A549 (cell line): ENCODE measurements at regions not wholly inside any gene's neighbourhood (a gene's known extent, or its start where the extent isn't known, plus 50 kb on each side); places are given as distances from the start of the nearest gene placed in this dataset.

Source experiments
- ATAC-seq, 2 experiments: fragments of 200-7000 bp in 1 of 2; fragments of >200 bp in 1 of 2; cut with Nextera tagmentation in 1 of 2; cut with Tn5 transposase in 1 of 2; 3 replicates each; pipeline versions ENCODE4 v1.8.0 to v1.9.1; 2018 to 2020; ENCODE audit warnings: mild to moderate bottlenecking in 1 of 2, moderate library complexity in 1 of 2
- CTCF ChIA-PET: fragments of 300-600 bp; sonication (Branson Sonifier 250); formaldehyde crosslinking; extraction: SDS; loops from one replicate; lab custom pipeline; 2021; ENCODE audit warnings: antibody characterized with exemption, inconsistent platforms; lab: Yijun Ruan, JAX
- POLR2A ChIA-PET: fragments of 350-600 bp; formaldehyde crosslinking; extraction: SDS; loops from one replicate; lab custom pipeline; 2021; ENCODE audit warnings: antibody characterized with exemption, inconsistent platforms; lab: Yijun Ruan, JAX
- DNase-seq, 2 experiments: peaks; one replicate each; pipeline versions ENCODE4 v3.0.0 to v3.0.0-alpha.2; 2011 to 2016; ENCODE audit warnings: low read depth in 1 of 2, low spot score in 1 of 2
- FAIRE-seq: peaks from 2 replicates; lab custom pipeline; 2011; peaks lifted over from hg19 to GRCh38; lab: Jason Lieb, UNC
- H3K27ac ChIP-seq, 2 experiments: fragments of >200 bp; sonication (Bioruptor Twin); formaldehyde crosslinking; 3 replicates each; pipeline ENCODE4 v1.5.1; 2016 to 2017
- H3K4me1 ChIP-seq: fragments of >200 bp; sonication (Bioruptor Twin); formaldehyde crosslinking; 3 replicates; pipeline ENCODE4 v1.6.1; 2016
- H3K4me2 ChIP-seq: fragments of >200 bp; sonication (Bioruptor Twin); formaldehyde crosslinking; 3 replicates; pipeline ENCODE4 v1.6.1; 2016
- H3K4me3 ChIP-seq: fragments of >200 bp; sonication (Bioruptor Twin); formaldehyde crosslinking; 3 replicates; pipeline ENCODE4 v1.5.1; 2016
- H3K9me3 ChIP-seq: fragments of >200 bp; sonication (Bioruptor Twin); formaldehyde crosslinking; 3 replicates; pipeline ENCODE4 v1.6.1; 2016
- CEBPB ChIP-seq, 2 experiments: fragments of >200 bp in 1 of 2; sonication (Bioruptor Twin) in 1 of 2; formaldehyde crosslinking in 1 of 2; IDR thresholded peaks; 2 replicates each; pipeline ENCODE4 v1.6.1; 2012 to 2016
- CHD4 ChIP-seq: fragments of 200-600 bp; sonication (generic); IDR thresholded peaks from 2 replicates; pipeline ENCODE4 v1.6.1; 2016; ENCODE audit warnings: antibody characterized with exemption, mild to moderate bottlenecking, borderline replicate concordance
- EHMT2 ChIP-seq: fragments of 200-600 bp; sonication (generic); IDR thresholded peaks from 2 replicates; pipeline ENCODE4 v1.6.1; 2016; ENCODE audit warnings: antibody characterized with exemption, low read depth, mild to moderate bottlenecking, moderate library complexity
- ESRRA ChIP-seq: fragments of 150-350 bp; IDR thresholded peaks from 2 replicates; pipeline ENCODE4 v1.6.1; 2014; ENCODE audit warnings: mild to moderate bottlenecking, low read length, borderline replicate concordance
- FOSL2 ChIP-seq, 2 experiments: fragments of 450-650 bp in 1 of 2; fragments of >200 bp in 1 of 2; sonication (Bioruptor Twin) in 1 of 2; formaldehyde crosslinking; IDR thresholded peaks; 2 replicates each; pipeline versions ENCODE4 v1.5.0 to v1.6.1; 2016 to 2020; ENCODE audit warnings: mild to moderate bottlenecking in 1 of 2, moderate library complexity in 1 of 2
- HES2 ChIP-seq: fragments of >200 bp; sonication (Bioruptor Twin); formaldehyde crosslinking; IDR thresholded peaks from 2 replicates; pipeline ENCODE4 v1.6.1; 2016
- HMGXB4 ChIP-seq: fragments of 250-450 bp; sonication (Bioruptor Pico); IDR thresholded peaks from 2 replicates; pipeline ENCODE4 v1.5.0; 2021; ENCODE audit warnings: mild to moderate bottlenecking, moderate library complexity, borderline replicate concordance
- HOXA7 ChIP-seq: fragments of 250-450 bp; sonication (Bioruptor Pico); IDR thresholded peaks from 2 replicates; pipeline ENCODE4 v1.5.0; 2020; ENCODE audit warnings: mild to moderate bottlenecking, moderate library complexity
- NPAS2 ChIP-seq: fragments of 250-450 bp; sonication (Bioruptor Pico); IDR thresholded peaks from 2 replicates; pipeline ENCODE4 v1.8.0; 2022; ENCODE audit warnings: mild to moderate bottlenecking, moderate library complexity, borderline replicate concordance
- PBX3 ChIP-seq: IDR thresholded peaks from 2 replicates; pipeline ENCODE4 v1.6.1; 2012
- POLR2A ChIP-seq: IDR thresholded peaks from 2 replicates; pipeline ENCODE4 v1.6.1; 2012; ENCODE audit warnings: mild to moderate bottlenecking, low read length
- RAD21 ChIP-seq, 2 experiments: fragments of >200 bp in 1 of 2; sonication (Bioruptor Twin) in 1 of 2; formaldehyde crosslinking in 1 of 2; IDR thresholded peaks in 1 of 2; conservative IDR thresholded peaks in 1 of 2; 2 replicates in 1 of 2; 3 replicates in 1 of 2; pipeline ENCODE4 v1.6.1; 2012 to 2018; ENCODE audit warnings: inconsistent platforms in 1 of 2
- SMC3 ChIP-seq: fragments of >200 bp; sonication (Bioruptor Twin); formaldehyde crosslinking; IDR thresholded peaks from 3 replicates; pipeline ENCODE4 v1.6.1; 2018; ENCODE audit warnings: inconsistent platforms
- ZC3H11A ChIP-seq: fragments of 450-650 bp; IDR thresholded peaks from 2 replicates; pipeline ENCODE4 v1.6.1; 2014; ENCODE audit warnings: antibody characterized with exemption, mild to moderate bottlenecking
- ZFP36 ChIP-seq: fragments of 450-650 bp; IDR thresholded peaks from 2 replicates; pipeline ENCODE4 v1.6.1; 2014; ENCODE audit warnings: borderline replicate concordance; ENCODE audit not compliant: partially characterized antibody
- ZNF302 ChIP-seq: fragments of 250-450 bp; sonication (Bioruptor Pico); IDR thresholded peaks from 2 replicates; pipeline ENCODE4 v1.9.0; 2021; ENCODE audit warnings: inconsistent platforms, mild to moderate bottlenecking, moderate library complexity
- ZSCAN20 ChIP-seq: fragments of 250-450 bp; sonication (Bioruptor Pico); IDR thresholded peaks from 2 replicates; pipeline ENCODE4 v1.8.0; 2022; ENCODE audit warnings: mild to moderate bottlenecking, moderate library complexity
- WGBS: methylation state at CpG from one replicate; pipeline ENCODE4 v1.1.6; 2017; ENCODE audit errors: missing lambda C conversion rate; 5-methylcytosine and 5-hydroxymethylcytosine counted together
- TF ChIP-seq, protein P1 (sequence below): IDR thresholded peaks from 2 replicates; pipeline ENCODE4 v1.6.1; 2012
- TF ChIP-seq, protein P2 (sequence below): fragments of 150-350 bp; IDR thresholded peaks from 2 replicates; pipeline ENCODE4 v1.6.1; 2014; ENCODE audit warnings: low read depth, mild to moderate bottlenecking, low read length

- no peak for TF ChIP-seq ZSCAN20 (CRISPR knock-in tag)
Measured at GRCh38 chrX:39308126-39308525, 506.9 kb downstream of the MID1IP1 start (continued).

DNA sequence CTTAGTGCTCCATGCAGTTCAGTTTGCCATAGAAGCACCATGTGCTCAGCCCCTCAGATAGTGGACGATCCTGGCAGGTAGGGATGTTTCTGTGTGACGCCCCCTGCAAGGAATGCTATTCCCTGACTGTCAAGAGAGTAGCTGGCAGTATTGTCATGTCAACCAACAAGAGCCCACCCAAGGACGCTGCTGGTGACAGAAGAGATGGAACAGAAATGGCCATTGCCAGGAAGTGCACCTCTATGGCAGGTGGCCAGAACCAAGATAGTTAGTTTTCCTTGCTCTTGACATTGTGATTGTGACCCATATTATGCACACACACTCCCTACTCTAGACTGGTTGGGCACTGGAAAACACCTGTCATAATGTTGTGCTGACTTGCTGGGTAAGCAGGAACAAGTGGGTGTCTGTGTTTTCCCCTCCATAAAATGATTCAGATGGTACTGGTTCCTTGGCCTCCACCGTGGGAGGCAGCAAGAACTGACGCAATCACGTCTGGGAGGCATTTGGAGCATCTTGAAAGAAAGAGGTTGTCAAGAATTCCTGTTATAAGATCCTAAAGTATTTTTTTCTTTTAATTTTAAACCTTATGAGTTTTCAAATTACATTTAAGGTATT, 507.9 kb downstream of the MID1IP1 start:
- CTCF ChIA-PET: no interaction called here
- H3K4me3 ChIP-seq: no peak overlapping the region
- 0 out of 4 replicates have a peak, but pooled peaks of 1 of the 2 experiments have one; percentile 17 for TF ChIP-seq CEBPB (IDR thresholded peaks at IDR 0.05)
- no peak for TF ChIP-seq NPAS2 (CRISPR knock-in tag)
- no peak overlapping the region for H3K27ac ChIP-seq
- no peaks in the 10 kb centered on the region for H3K9me3 ChIP-seq
- no peak for FAIRE-seq
- no peak for ATAC-seq
- 23% methylated on average over 5 of the region's 6 CpGs for WGBS
- DNase-seq: peak in 1 of 2 experiments; percentile 1
- H3K4me1 ChIP-seq: no peaks in the 10 kb centered on the region
- POLR2A ChIA-PET: no interaction called here
- H3K4me2 ChIP-seq: no peak overlapping the region

- no peaks in the 10 kb centered on the region for H3K4me1 ChIP-seq
- POLR2A ChIA-PET: no interaction called here
- H3K4me3 ChIP-seq: no peak overlapping the region
- H3K4me2 ChIP-seq: no peak overlapping the region
- FAIRE-seq: no peak
- no peak for ATAC-seq
- WGBS: 25% methylated on average over 7 of the region's 7 CpGs
- TF ChIP-seq RAD21 (conservative IDR thresholded peaks at IDR 0.05 in 1 of 2, IDR thresholded peaks at IDR 0.05 in 1 of 2) (no peak), POLR2A (no peak), HMGXB4 (CRISPR knock-in tag) (no peak), SMC3 (no peak), ZC3H11A (no peak), HOXA7 (CRISPR knock-in tag) (no peak), PBX3 (no peak)
- H3K27ac ChIP-seq: no peak overlapping the region
- H3K9me3 ChIP-seq: no peaks in the 10 kb centered on the region
- DNase-seq: peak in 1 of 2 experiments; percentile 1
- CTCF ChIA-PET: no interaction called here
Measured at GRCh38 chrX:39309721-39310152, 508.5 kb downstream of the MID1IP1 start.

DNA sequence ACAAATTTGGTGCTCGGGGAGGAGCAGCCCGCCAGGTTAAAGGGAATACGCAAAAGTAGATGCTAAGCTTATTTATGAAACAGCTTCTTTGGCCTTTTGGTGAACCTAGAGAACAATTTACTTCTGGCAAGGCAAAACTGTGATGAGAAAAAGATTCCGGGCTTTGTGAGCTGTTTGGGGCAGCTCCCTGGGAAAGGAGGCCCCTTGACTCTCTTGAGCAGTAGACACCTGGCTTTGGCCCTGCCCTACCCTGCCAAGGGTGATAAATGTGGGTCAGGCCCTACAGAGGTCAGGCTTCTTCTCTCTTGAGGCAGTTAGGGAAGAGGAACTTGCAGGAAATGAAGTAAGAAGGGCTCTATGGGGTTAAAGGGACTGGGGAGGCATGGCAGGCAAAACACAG, 509.6 kb downstream of the MID1IP1 start:
- ChIA-PET POLR2A (no interaction called here), CTCF (no interaction called here)
- H3K4me2 ChIP-seq: no peak overlapping the region
- H3K27ac ChIP-seq: no peak overlapping the region
- H3K9me3 ChIP-seq: no peaks in the 10 kb centered on the region
- no peak for DNase-seq
- TF ChIP-seq EHMT2 (no peak), ZNF302 (CRISPR knock-in tag) (no peak), ZFP36 (no peak), FOSL2 (IDR thresholded peaks at IDR 0.05) (no peak), FOSL2 (CRISPR knock-in tag; IDR thresholded peaks at IDR 0.05) (no peak), RAD21 (conservative IDR thresholded peaks at IDR 0.05 in 1 of 2, IDR thresholded peaks at IDR 0.05 in 1 of 2) (no peak), HOXA7 (CRISPR knock-in tag) (no peak), CHD4 (no peak), ZC3H11A (no peak), HES2 (no peak), ESRRA (no peak)
- TF ChIP-seq, protein P1, sequence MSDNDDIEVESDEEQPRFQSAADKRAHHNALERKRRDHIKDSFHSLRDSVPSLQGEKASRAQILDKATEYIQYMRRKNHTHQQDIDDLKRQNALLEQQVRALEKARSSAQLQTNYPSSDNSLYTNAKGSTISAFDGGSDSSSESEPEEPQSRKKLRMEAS: no peak
- TF ChIP-seq, protein P2, sequence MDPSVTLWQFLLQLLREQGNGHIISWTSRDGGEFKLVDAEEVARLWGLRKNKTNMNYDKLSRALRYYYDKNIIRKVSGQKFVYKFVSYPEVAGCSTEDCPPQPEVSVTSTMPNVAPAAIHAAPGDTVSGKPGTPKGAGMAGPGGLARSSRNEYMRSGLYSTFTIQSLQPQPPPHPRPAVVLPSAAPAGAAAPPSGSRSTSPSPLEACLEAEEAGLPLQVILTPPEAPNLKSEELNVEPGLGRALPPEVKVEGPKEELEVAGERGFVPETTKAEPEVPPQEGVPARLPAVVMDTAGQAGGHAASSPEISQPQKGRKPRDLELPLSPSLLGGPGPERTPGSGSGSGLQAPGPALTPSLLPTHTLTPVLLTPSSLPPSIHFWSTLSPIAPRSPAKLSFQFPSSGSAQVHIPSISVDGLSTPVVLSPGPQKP: no peak
- TF ChIP-seq, all 56 proteins: peak for 0
- Histone ChIP-seq H3K4me3 (no peak overlapping the region), H3K4me1 (no peaks in the 10 kb centered on the region)
- ATAC-seq: no peak
- 54% methylated on average over 4 of the region's 4 CpGs for WGBS
- no peak for FAIRE-seq
